ENCODE measurements at regions not wholly inside any gene's neighbourhood (a gene's known extent, or its start where the extent isn't known, plus 50 kb on each side); places are given as distances from the start of the nearest gene placed in this dataset.

- peak; percentile 50 for DNase-seq (ENCODE audit: low read depth)
- TF ChIP-seq CTCF (conservative IDR thresholded peaks at IDR 0.05; ENCODE audit: control insufficient read depth, insufficient read depth, low read depth, low read length) = no peak
- H3K4me3 ChIP-seq (ENCODE audit: control insufficient read depth, low read depth, low read length) = no peak overlapping the region
These were observed 143.5 kb upstream of the SOX2 start for GRCh38 chr3:181568248-181568647.

- no peak for TF ChIP-seq CTCF (conservative IDR thresholded peaks at IDR 0.05; ENCODE audit: control insufficient read depth, insufficient read depth, low read depth, low read length)
- peak; percentile 85 for DNase-seq (ENCODE audit: low read depth)
- no peak overlapping the region for H3K4me3 ChIP-seq (ENCODE audit: control insufficient read depth, low read depth, low read length)
These were observed 144.2 kb upstream of the SOX2 start for GRCh38 chr3:181567311-181568075.

- H3K4me3 ChIP-seq (ENCODE audit: control insufficient read depth, low read depth, low read length) = no peak overlapping the region
- DNase-seq (ENCODE audit: low read depth) = no peak
- no peak for TF ChIP-seq CTCF (conservative IDR thresholded peaks at IDR 0.05; ENCODE audit: control insufficient read depth, insufficient read depth, low read depth, low read length)
These were observed 146.3 kb upstream of the SOX2 start for GRCh38 chr3:181565416-181565815.

GRCh38 chr3:181564222-181564621, 147.5 kb upstream of the SOX2 start:
- DNase-seq (ENCODE audit: low read depth) = peak; percentile 4
- H3K4me3 ChIP-seq (ENCODE audit: control insufficient read depth, low read depth, low read length) = no peak overlapping the region
- no peak for TF ChIP-seq CTCF (conservative IDR thresholded peaks at IDR 0.05; ENCODE audit: control insufficient read depth, insufficient read depth, low read depth, low read length)

GRCh38 chr3:181561139-181562031, 150.3 kb upstream of the SOX2 start:
- TF ChIP-seq CTCF (conservative IDR thresholded peaks at IDR 0.05; ENCODE audit: control insufficient read depth, insufficient read depth, low read depth, low read length) = no peak
- no peak overlapping the region for H3K4me3 ChIP-seq (ENCODE audit: control insufficient read depth, low read depth, low read length)
- DNase-seq (ENCODE audit: low read depth) = no peak

GRCh38 chr3:181558870-181559269, 152.9 kb upstream of the SOX2 start:
- H3K4me3 ChIP-seq (ENCODE audit: control insufficient read depth, low read depth, low read length) = no peak overlapping the region
- DNase-seq (ENCODE audit: low read depth) = no peak
- no peak for TF ChIP-seq CTCF (conservative IDR thresholded peaks at IDR 0.05; ENCODE audit: control insufficient read depth, insufficient read depth, low read depth, low read length)

Data from fibroblast of mammary gland (primary cell).